ENCODE measurements at regions not wholly inside any gene's neighbourhood (a gene's known extent, or its start where the extent isn't known, plus 50 kb on each side); places are given as distances from the start of the nearest gene placed in this dataset.
"Not testable (repeated sequence)": the region's sequence is repeated elsewhere in the genome, so short reads cannot be mapped to it uniquely, and the experiment has no call there.

DNA sequence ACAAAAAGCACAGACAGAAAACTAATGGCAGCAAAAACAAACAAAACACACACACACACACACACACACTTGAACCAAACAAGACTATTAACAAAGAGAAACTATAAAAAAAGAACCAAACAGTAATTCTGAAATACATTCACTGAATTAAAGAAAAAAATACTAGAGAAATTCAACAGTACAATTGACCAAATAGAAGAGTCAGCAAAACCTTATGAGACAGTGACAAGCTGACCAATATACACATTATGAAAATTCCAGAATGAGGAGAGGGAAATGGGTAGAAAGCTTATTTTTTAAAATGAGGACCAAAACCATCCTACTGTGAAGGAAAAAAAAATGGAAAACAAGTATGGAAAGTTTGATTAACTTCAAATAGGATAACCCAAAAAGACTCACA, 212.2 kb upstream of the BTBD3 start (continued):
- TF ChIP-seq, protein P1, sequence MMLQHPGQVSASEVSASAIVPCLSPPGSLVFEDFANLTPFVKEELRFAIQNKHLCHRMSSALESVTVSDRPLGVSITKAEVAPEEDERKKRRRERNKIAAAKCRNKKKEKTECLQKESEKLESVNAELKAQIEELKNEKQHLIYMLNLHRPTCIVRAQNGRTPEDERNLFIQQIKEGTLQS (IDR thresholded peaks at IDR 0.05), result no peak

DNA sequence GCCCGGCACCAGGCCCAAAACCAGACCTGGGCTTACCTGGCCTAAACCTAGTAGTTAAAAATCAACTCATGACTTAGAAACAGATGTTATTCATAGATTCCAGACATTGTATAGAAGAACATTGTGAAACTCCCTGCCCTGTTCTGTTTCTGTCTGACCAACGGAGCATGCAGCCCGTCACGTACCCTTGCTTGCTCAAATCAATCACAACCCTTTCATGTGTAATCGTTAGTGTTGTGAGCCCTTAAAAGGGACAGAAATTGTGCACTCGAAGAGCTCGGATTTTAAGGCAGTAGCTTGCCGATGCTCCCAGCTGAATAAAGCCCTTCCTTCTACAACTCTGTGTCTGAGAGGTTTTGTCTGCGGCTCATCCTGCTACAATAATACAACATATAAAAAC, 209.5 kb upstream of the BTBD3 start:
- RAD21 ChIA-PET (ENCODE audit: low non-redundant PET in 1 of 2, low total read pairs in 2 of 2, uncharacterized antibody in 2 of 2, unreplicated experiment in 2 of 2); H3K9ac ChIP-seq (ENCODE audit: low read length); H3K4me3 ChIP-seq (replicated peaks in 1 of 2; ENCODE audit: low read depth in 1 of 2, low read length in 2 of 2); BruUV-seq (replicated peaks); DNase-seq (ENCODE audit: low read depth, low spot score); H3K9me3 ChIP-seq (ENCODE audit: control insufficient read depth in 1 of 2, insufficient read depth in 1 of 2, low read depth in 1 of 2, low read length in 2 of 2); ATAC-seq; H3K79me2 ChIP-seq (ENCODE audit: insufficient read depth, low read length); H3K36me3 ChIP-seq (ENCODE audit: control insufficient read depth in 1 of 2, insufficient read depth in 2 of 2, low read length in 2 of 2); H3K27ac ChIP-seq (ENCODE audit: low read depth, low read length); H3K27me3 ChIP-seq (ENCODE audit: insufficient read depth, low read length); H2AFZ ChIP-seq (ENCODE audit: low read depth, low read length, poor library complexity, severe bottlenecking); H3K9me2 ChIP-seq (ENCODE audit: insufficient read depth); intact Hi-C loops (cut with micrococcal nuclease); H3K4me1 ChIP-seq (ENCODE audit: control insufficient read depth in 1 of 2, insufficient read depth in 2 of 2, low read length in 2 of 2); H3K4me2 ChIP-seq (ENCODE audit: low read length); CTCF ChIA-PET; POLR2A ChIA-PET; H4K20me1 ChIP-seq (ENCODE audit: insufficient read depth): not testable (repeated sequence)

DNA sequence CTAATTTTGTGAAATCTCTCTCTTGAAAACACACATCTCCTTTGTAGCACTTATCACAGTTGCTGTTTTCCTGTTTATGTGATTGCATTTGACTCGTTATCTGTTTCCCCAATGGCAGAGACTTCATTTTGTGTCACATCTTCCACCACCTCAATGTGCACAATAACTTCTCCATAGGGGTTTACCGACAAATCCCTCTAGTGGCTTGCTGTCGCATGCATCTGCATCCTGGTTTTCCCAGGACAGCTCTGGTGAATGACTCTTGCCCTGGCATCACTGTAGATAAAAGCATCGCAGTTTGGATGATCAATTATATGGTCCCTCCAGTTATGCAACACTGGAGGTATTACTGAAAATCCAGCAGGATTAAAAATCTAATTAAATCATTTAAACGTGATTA, 206.5 kb upstream of the BTBD3 start:
- POLR2A ChIA-PET, result no interaction called here
- Histone ChIP-seq H3K9me3 (ENCODE audit: control insufficient read depth in 1 of 2, insufficient read depth in 1 of 2, low read depth in 1 of 2, low read length in 2 of 2) (no peaks in the 10 kb centered on the region), H3K4me3 (replicated peaks in 1 of 2; ENCODE audit: low read depth in 1 of 2, low read length in 2 of 2) (no peak overlapping the region), H2AFZ (ENCODE audit: low read depth, low read length, poor library complexity, severe bottlenecking) (no peak overlapping the region), H3K36me3 (ENCODE audit: control insufficient read depth in 1 of 2, insufficient read depth in 2 of 2, low read length in 2 of 2) (no peaks in the 10 kb centered on the region), H3K4me2 (ENCODE audit: low read length) (no peak overlapping the region), H3K4me1 (ENCODE audit: control insufficient read depth in 1 of 2, insufficient read depth in 2 of 2, low read length in 2 of 2) (no peaks in the 10 kb centered on the region), H4K20me1 (ENCODE audit: insufficient read depth) (no peaks in the 10 kb centered on the region), H3K9me2 (ENCODE audit: insufficient read depth) (no peaks in the 10 kb centered on the region), H3K79me2 (ENCODE audit: insufficient read depth, low read length) (no peaks in the 10 kb centered on the region), H3K9ac (ENCODE audit: low read length) (no peak overlapping the region), H3K27me3 (ENCODE audit: insufficient read depth, low read length) (peaks cover 4% of the 10 kb centered on the region; the same call in 1 of the 2 replicates), H3K27ac (ENCODE audit: low read depth, low read length) (no peak overlapping the region)
- CTCF ChIA-PET, result no interaction called here
- RAD21 ChIA-PET (ENCODE audit: low non-redundant PET in 1 of 2, low total read pairs in 2 of 2, uncharacterized antibody in 2 of 2, unreplicated experiment in 2 of 2), result no interaction called here
- ATAC-seq (no peak), DNase-seq (ENCODE audit: low read depth, low spot score) (no peak)
- no TSS peak for BruUV-seq (replicated peaks)
- intact Hi-C loops (cut with micrococcal nuclease), result no loop called here
- TF ChIP-seq JUND (IDR thresholded peaks at IDR 0.05) (no peak), SIN3A (IDR thresholded peaks at IDR 0.05; ENCODE audit: low read depth) (no peak), POLR2AphosphoS5 (IDR thresholded peaks at IDR 0.05; ENCODE audit: low read depth, low read length) (no peak), CEBPB (IDR thresholded peaks at IDR 0.05; ENCODE audit: low read depth) (no peak), POLR2A (IDR thresholded peaks at IDR 0.05; ENCODE audit: borderline replicate concordance, extremely low read depth, insufficient read depth, insufficient read length) (no peak), TCF7L2 (IDR thresholded peaks at IDR 0.05; ENCODE audit: borderline replicate concordance, extremely low read depth, insufficient read depth, insufficient read length) (no peak), SP1 (IDR thresholded peaks at IDR 0.05; ENCODE audit: low read depth) (no peak), EGR1 (IDR thresholded peaks at IDR 0.05; ENCODE audit: low read depth) (no peak), FOSL1 (IDR thresholded peaks at IDR 0.05; ENCODE audit: low read depth) (no peak), YY1 (IDR thresholded peaks at IDR 0.05; ENCODE audit: extremely low read depth, insufficient replicate concordance, low read depth, low read length) (no peak), RAD21 (IDR thresholded peaks at IDR 0.05; ENCODE audit: low read depth) (no peak), SRF (IDR thresholded peaks at IDR 0.05; ENCODE audit: low read depth) (no peak)
- TF ChIP-seq, protein P2, sequence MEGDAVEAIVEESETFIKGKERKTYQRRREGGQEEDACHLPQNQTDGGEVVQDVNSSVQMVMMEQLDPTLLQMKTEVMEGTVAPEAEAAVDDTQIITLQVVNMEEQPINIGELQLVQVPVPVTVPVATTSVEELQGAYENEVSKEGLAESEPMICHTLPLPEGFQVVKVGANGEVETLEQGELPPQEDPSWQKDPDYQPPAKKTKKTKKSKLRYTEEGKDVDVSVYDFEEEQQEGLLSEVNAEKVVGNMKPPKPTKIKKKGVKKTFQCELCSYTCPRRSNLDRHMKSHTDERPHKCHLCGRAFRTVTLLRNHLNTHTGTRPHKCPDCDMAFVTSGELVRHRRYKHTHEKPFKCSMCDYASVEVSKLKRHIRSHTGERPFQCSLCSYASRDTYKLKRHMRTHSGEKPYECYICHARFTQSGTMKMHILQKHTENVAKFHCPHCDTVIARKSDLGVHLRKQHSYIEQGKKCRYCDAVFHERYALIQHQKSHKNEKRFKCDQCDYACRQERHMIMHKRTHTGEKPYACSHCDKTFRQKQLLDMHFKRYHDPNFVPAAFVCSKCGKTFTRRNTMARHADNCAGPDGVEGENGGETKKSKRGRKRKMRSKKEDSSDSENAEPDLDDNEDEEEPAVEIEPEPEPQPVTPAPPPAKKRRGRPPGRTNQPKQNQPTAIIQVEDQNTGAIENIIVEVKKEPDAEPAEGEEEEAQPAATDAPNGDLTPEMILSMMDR (IDR thresholded peaks at IDR 0.05 in 2 of 3, conservative IDR thresholded peaks at IDR 0.05 in 1 of 3; ENCODE audit: borderline replicate concordance in 1 of 3, insufficient read depth in 1 of 3, low read depth in 2 of 3, low read length in 2 of 3), result no peak
- TF ChIP-seq, protein P3, sequence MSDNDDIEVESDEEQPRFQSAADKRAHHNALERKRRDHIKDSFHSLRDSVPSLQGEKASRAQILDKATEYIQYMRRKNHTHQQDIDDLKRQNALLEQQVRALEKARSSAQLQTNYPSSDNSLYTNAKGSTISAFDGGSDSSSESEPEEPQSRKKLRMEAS (IDR thresholded peaks at IDR 0.05), result no peak
- TF ChIP-seq, protein P4, sequence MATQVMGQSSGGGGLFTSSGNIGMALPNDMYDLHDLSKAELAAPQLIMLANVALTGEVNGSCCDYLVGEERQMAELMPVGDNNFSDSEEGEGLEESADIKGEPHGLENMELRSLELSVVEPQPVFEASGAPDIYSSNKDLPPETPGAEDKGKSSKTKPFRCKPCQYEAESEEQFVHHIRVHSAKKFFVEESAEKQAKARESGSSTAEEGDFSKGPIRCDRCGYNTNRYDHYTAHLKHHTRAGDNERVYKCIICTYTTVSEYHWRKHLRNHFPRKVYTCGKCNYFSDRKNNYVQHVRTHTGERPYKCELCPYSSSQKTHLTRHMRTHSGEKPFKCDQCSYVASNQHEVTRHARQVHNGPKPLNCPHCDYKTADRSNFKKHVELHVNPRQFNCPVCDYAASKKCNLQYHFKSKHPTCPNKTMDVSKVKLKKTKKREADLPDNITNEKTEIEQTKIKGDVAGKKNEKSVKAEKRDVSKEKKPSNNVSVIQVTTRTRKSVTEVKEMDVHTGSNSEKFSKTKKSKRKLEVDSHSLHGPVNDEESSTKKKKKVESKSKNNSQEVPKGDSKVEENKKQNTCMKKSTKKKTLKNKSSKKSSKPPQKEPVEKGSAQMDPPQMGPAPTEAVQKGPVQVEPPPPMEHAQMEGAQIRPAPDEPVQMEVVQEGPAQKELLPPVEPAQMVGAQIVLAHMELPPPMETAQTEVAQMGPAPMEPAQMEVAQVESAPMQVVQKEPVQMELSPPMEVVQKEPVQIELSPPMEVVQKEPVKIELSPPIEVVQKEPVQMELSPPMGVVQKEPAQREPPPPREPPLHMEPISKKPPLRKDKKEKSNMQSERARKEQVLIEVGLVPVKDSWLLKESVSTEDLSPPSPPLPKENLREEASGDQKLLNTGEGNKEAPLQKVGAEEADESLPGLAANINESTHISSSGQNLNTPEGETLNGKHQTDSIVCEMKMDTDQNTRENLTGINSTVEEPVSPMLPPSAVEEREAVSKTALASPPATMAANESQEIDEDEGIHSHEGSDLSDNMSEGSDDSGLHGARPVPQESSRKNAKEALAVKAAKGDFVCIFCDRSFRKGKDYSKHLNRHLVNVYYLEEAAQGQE (IDR thresholded peaks at IDR 0.05; ENCODE audit: low read depth), result no peak
